CD4-positive, alpha-beta memory T cell (primary cell): ENCODE measurements at regions not wholly inside any gene's neighbourhood (a gene's known extent, or its start where the extent isn't known, plus 50 kb on each side); places are given as distances from the start of the nearest gene placed in this dataset.

Source experiments
- CTCF ChIA-PET: fragments of 350-600 bp; sonication (Branson Sonifier 250); formaldehyde crosslinking; loops from one replicate; lab custom pipeline; 2021; ENCODE audit warnings: inconsistent platforms; ENCODE audit not compliant: partially characterized antibody; lab: Charles Lee
- POLR2A ChIA-PET: fragments of 350-600 bp; sonication (Branson Sonifier 250); formaldehyde crosslinking; loops from one replicate; lab custom pipeline; 2021; ENCODE audit not compliant: partially characterized antibody; lab: Charles Lee
- DNase-seq, 5 donors: peaks; one replicate each; pipeline versions ENCODE4 v3.0.0 to v3.0.0-alpha.2; 2020 to 2022; ENCODE audit warnings: mixed read lengths in 1 of 5
- H3K27ac ChIP-seq: one replicate; pipeline ENCODE4 v1.7.0; 2013; ENCODE audit warnings: low read depth, low read length
- H3K27me3 ChIP-seq: 2 replicates; pipeline ENCODE4 v1.7.0; 2013; ENCODE audit warnings: mild to moderate bottlenecking, low read length, moderate library complexity; ENCODE audit not compliant: insufficient read depth
- H3K36me3 ChIP-seq: 2 replicates; pipeline ENCODE4 v1.7.0; 2013; ENCODE audit warnings: mild to moderate bottlenecking, low read length, moderate library complexity; ENCODE audit not compliant: insufficient read depth
- H3K4me1 ChIP-seq: 2 replicates; pipeline ENCODE4 v1.7.0; 2013; ENCODE audit warnings: mild to moderate bottlenecking, low read length, moderate library complexity; ENCODE audit not compliant: insufficient read depth
- H3K4me3 ChIP-seq, 2 donors: one replicate each; pipeline ENCODE4 v1.7.0; 2013; ENCODE audit warnings: low read length in 2 of 2, mild to moderate bottlenecking in 1 of 2
- H3K9me3 ChIP-seq, 2 donors: one replicate each; pipeline ENCODE4 v1.7.0; 2013; ENCODE audit warnings: low read length in 2 of 2, control low read depth in 1 of 2; ENCODE audit not compliant: control insufficient read depth in 1 of 2
- H3K27ac Mint-ChIP-seq, 7 donors: one replicate each; pipeline ENCODE4 v1.8.0; 2020 to 2021; ENCODE audit warnings: mixed read lengths in 7 of 7, mild to moderate bottlenecking in 6 of 7, inconsistent platforms in 3 of 7, moderate library complexity in 3 of 7
- H3K27me3 Mint-ChIP-seq, 2 donors: one replicate each; pipeline ENCODE4 v1.8.0; 2020 to 2021; ENCODE audit warnings: mixed read lengths in 2 of 2
- H3K36me3 Mint-ChIP-seq, 2 donors: one replicate each; pipeline ENCODE4 v1.8.0; 2020 to 2021; ENCODE audit warnings: mixed read lengths in 2 of 2, inconsistent platforms in 1 of 2, mild to moderate bottlenecking in 1 of 2
- H3K4me1 Mint-ChIP-seq, 4 donors: one replicate each; pipeline ENCODE4 v1.8.0; 2020 to 2021; ENCODE audit warnings: mixed read lengths in 4 of 4, mild to moderate bottlenecking in 1 of 4
- H3K4me3 Mint-ChIP-seq, 8 donors: one replicate each; pipeline ENCODE4 v1.8.0; 2020 to 2021; ENCODE audit warnings: mixed read lengths in 8 of 8, mild to moderate bottlenecking in 7 of 8, moderate library complexity in 6 of 8, inconsistent platforms in 3 of 8
- H3K9me3 Mint-ChIP-seq, 8 donors: one replicate each; pipeline ENCODE4 v1.8.0; 2020 to 2021; ENCODE audit warnings: mixed read lengths in 8 of 8, mild to moderate bottlenecking in 5 of 8, inconsistent platforms in 3 of 8, moderate library complexity in 1 of 8
- intact Hi-C: fragments of 100-400 bp; cut with micrococcal nuclease; formaldehyde crosslinking; loops from one replicate; pipeline ENCODE4 v1.15.1; 2023

DNA sequence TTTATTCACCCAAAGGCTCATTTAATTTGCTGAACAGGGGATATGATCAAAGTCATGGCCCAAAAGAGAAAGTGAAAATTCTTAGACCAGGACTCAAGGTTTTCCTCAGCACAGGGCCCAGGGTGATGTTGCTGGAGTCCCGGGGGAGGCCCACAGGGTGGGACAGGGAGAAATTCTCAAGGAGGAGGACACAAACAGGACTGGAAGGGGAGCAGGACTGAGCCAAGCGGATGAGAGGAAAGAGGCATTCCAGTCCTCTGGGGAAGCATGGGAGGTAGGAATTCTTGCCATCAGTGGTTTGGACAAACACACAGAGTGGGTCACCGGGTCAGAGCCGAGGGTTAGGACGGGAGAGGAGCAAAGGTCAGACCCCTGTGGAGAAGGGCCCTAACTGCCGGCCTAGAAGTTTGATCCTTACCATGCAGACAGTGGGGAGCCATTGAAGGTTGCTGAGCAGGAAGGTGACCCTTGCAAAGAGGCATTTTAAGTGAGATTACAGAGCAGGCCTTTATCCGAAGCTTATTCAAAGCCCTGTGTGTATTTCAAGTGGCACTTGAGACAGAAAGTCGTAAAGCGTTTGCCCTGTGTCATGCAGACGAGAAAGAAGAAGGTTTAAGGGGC, 68.4 kb upstream of the PTGR2 start:
- H3K27ac Mint-ChIP-seq, result peak overlapping the region; percentile 32 to 99 (median 96)
- no peaks in the 10 kb centered on the region for H3K9me3 ChIP-seq
- peak overlapping the region; percentile 36 to 98 (median 68) for H3K4me3 Mint-ChIP-seq
- H3K36me3 Mint-ChIP-seq, result peaks cover 3 to 24% of the 10 kb centered on the region in 2 donors
- DNase-seq, result no peak
- no peaks in the 10 kb centered on the region for H3K27me3 Mint-ChIP-seq
- ChIA-PET CTCF (interaction anchor here (0.6 to 6.7 kb wide), 2 partner anchors 15 to 23 kb away, joined by 3 to 75 read pairs; a partner anchor contains a TSS), POLR2A (interaction anchor here (7.2 to 8.5 kb wide), 3 partner anchors 9 to 41 kb away, joined by 136 to 465 read pairs (median 148); a partner anchor contains a TSS)
- H3K27ac ChIP-seq, result peak overlapping the region; percentile 84
- peaks cover 49 to 74% (median 60%) of the 10 kb centered on the region in 4 donors for H3K4me1 Mint-ChIP-seq
- no peaks in the 10 kb centered on the region for H3K9me3 Mint-ChIP-seq
- peaks cover 5% of the 10 kb centered on the region for H3K36me3 ChIP-seq
- H3K4me1 ChIP-seq, result peaks cover 51% of the 10 kb centered on the region
- no peaks in the 10 kb centered on the region for H3K27me3 ChIP-seq
- intact Hi-C loops, result no loop called here
- H3K4me3 ChIP-seq, result no peak overlapping the region

DNA sequence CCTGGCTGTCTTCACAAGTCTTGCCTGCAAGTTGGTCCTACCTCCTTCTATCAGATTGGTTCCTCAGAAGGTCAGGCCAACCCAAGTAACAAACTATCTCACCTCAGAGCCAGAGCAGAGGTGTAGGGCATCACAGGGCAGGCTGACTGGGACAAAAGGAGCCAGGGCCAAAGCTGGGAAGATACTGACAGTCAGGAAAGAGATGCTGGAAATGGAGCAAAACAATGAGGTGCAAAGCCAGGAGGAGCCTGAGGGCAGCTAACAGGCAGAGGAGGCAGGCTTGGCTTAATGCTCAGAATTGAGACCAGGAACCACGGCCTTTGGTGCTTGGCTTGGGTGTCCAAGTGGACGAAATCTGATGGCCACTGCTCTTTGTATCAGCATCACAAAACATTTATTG, 68.4 kb upstream of the PNMA1 start:
- peak overlapping the region; percentile 84 for H3K27ac ChIP-seq
- no peak for DNase-seq
- H3K27ac Mint-ChIP-seq, result peak overlapping the region; percentile 87 to 99 (median 96)
- POLR2A ChIA-PET, result interaction anchor here (8.5 kb wide), 1 partner anchor 27 kb away, joined by 465 read pairs; a partner anchor contains a TSS
- no peak overlapping the region for H3K4me3 ChIP-seq
- peaks cover 3 to 20% of the 10 kb centered on the region in 2 donors for H3K36me3 Mint-ChIP-seq
- peaks cover 48 to 74% (median 59%) of the 10 kb centered on the region in 4 donors for H3K4me1 Mint-ChIP-seq
- peaks cover 52% of the 10 kb centered on the region for H3K4me1 ChIP-seq
- H3K27me3 ChIP-seq, result no peaks in the 10 kb centered on the region
- H3K9me3 ChIP-seq, result no peaks in the 10 kb centered on the region
- H3K27me3 Mint-ChIP-seq, result no peaks in the 10 kb centered on the region
- H3K4me3 Mint-ChIP-seq, result peak overlapping the region in 3 of 8 donors; percentile 66 to 98 (median 97)
- peaks cover 5% of the 10 kb centered on the region for H3K36me3 ChIP-seq
- CTCF ChIA-PET, result no interaction called here
- intact Hi-C loops, result no loop called here
- H3K9me3 Mint-ChIP-seq, result no peaks in the 10 kb centered on the region

- no peak for DNase-seq
- Mint-ChIP-seq H3K36me3 (peaks cover 3 to 10% of the 10 kb centered on the region in 2 donors), H3K27me3 (no peaks in the 10 kb centered on the region), H3K4me1 (peaks cover 53 to 83% (median 68%) of the 10 kb centered on the region in 4 donors), H3K9me3 (no peaks in the 10 kb centered on the region), H3K27ac (peak overlapping the region in 2 of 7 donors; percentile 38 to 73), H3K4me3 (no peak overlapping the region)
- H3K27ac ChIP-seq, result no peak overlapping the region
- H3K36me3 ChIP-seq, result peaks cover 5% of the 10 kb centered on the region
- H3K27me3 ChIP-seq, result no peaks in the 10 kb centered on the region
- ChIA-PET POLR2A (interaction anchor here (0.8 to 1.7 kb wide), 3 partner anchors 9 to 23 kb away, joined by 3 to 7 read pairs (median 4); a partner anchor contains a TSS), CTCF (interaction anchor here (1.0 kb wide), 1 partner anchor 9 kb away, joined by 5 read pairs; no protein-coding TSS in a partner anchor)
- no peaks in the 10 kb centered on the region for H3K9me3 ChIP-seq
- H3K4me1 ChIP-seq, result peaks cover 67% of the 10 kb centered on the region
- no peak overlapping the region for H3K4me3 ChIP-seq
- intact Hi-C loops, result no loop called here
Observed at GRCh38 chr14:73780896-73781295, 66.7 kb upstream of the PNMA1 start.

- Mint-ChIP-seq H3K27me3 (no peaks in the 10 kb centered on the region), H3K9me3 (no peaks in the 10 kb centered on the region), H3K27ac (peak overlapping the region in 5 of 7 donors; percentile 51 to 73 (median 61)), H3K4me3 (no peak overlapping the region), H3K4me1 (peaks cover 50 to 83% (median 68%) of the 10 kb centered on the region in 4 donors), H3K36me3 (peaks cover 3 to 9% of the 10 kb centered on the region in 2 donors)
- Histone ChIP-seq H3K27me3 (no peaks in the 10 kb centered on the region), H3K9me3 (no peaks in the 10 kb centered on the region), H3K36me3 (peaks cover 5% of the 10 kb centered on the region), H3K4me1 (peaks cover 68% of the 10 kb centered on the region), H3K27ac (no peak overlapping the region), H3K4me3 (no peak overlapping the region)
- DNase-seq, result no peak
- POLR2A ChIA-PET, result interaction anchor here (0.8 to 1.7 kb wide), 3 partner anchors 8 to 22 kb away, joined by 3 to 7 read pairs (median 4); a partner anchor contains a TSS
- intact Hi-C loops, result no loop called here
- CTCF ChIA-PET, result interaction anchor here (1.0 kb wide), 2 partner anchors 8 to 20 kb away, joined by 3 to 5 read pairs; a partner anchor contains a TSS
Observed at GRCh38 chr14:73780391-73780790, 66.2 kb upstream of the PNMA1 start.

- intact Hi-C loops, result no loop called here
- Histone ChIP-seq H3K4me3 (no peak overlapping the region), H3K36me3 (peaks cover 5% of the 10 kb centered on the region), H3K27me3 (no peaks in the 10 kb centered on the region), H3K4me1 (peaks cover 68% of the 10 kb centered on the region), H3K9me3 (no peaks in the 10 kb centered on the region), H3K27ac (no peak overlapping the region)
- POLR2A ChIA-PET, result interaction anchor here (1.2 to 9.4 kb wide), 3 partner anchors 8 to 53 kb away, joined by 3 to 148 read pairs (median 3); no protein-coding TSS in a partner anchor
- Mint-ChIP-seq H3K9me3 (no peaks in the 10 kb centered on the region), H3K36me3 (peaks cover 3 to 9% of the 10 kb centered on the region in 2 donors), H3K4me1 (peaks cover 46 to 83% (median 67%) of the 10 kb centered on the region in 4 donors), H3K27me3 (no peaks in the 10 kb centered on the region), H3K4me3 (no peak overlapping the region), H3K27ac (peak overlapping the region in 4 of 7 donors; percentile 27 to 89 (median 66))
- CTCF ChIA-PET, result interaction anchor here (1.3 to 4.8 kb wide), 5 partner anchors 13 to 49 kb away, joined by 3 to 63 read pairs (median 8); no protein-coding TSS in a partner anchor
- DNase-seq, result no peak
Observed at GRCh38 chr14:73778736-73779135, 64.6 kb upstream of the PNMA1 start.

GRCh38 chr14:73777420-73777819, 63.2 kb upstream of the PNMA1 start:
- intact Hi-C loops, result loop anchor here (1.0 kb wide), 1 partner anchor 49 kb away; no protein-coding TSS in a partner anchor
- peaks cover 5% of the 10 kb centered on the region for H3K36me3 ChIP-seq
- no peaks in the 10 kb centered on the region for H3K27me3 ChIP-seq
- Mint-ChIP-seq H3K27me3 (no peaks in the 10 kb centered on the region), H3K4me1 (peaks cover 43 to 83% (median 62%) of the 10 kb centered on the region in 4 donors), H3K4me3 (peak overlapping the region in 3 of 8 donors; percentile 38 to 45 (median 43)), H3K27ac (peak overlapping the region; percentile 52 to 87 (median 81)), H3K9me3 (no peaks in the 10 kb centered on the region), H3K36me3 (peaks cover 3 to 8% of the 10 kb centered on the region in 2 donors)
- H3K9me3 ChIP-seq, result no peaks in the 10 kb centered on the region
- peaks cover 64% of the 10 kb centered on the region for H3K4me1 ChIP-seq
- H3K27ac ChIP-seq, result no peak overlapping the region
- ChIA-PET CTCF (interaction anchor here (0.8 to 4.8 kb wide), 12 partner anchors 9 to 261 kb away, joined by 3 to 63 read pairs (median 5); a partner anchor contains a TSS), POLR2A (interaction anchor here (0.8 to 9.4 kb wide), 6 partner anchors 9 to 52 kb away, joined by 3 to 164 read pairs (median 4); a partner anchor contains a TSS)
- no peak for DNase-seq
- no peak overlapping the region for H3K4me3 ChIP-seq

DNA sequence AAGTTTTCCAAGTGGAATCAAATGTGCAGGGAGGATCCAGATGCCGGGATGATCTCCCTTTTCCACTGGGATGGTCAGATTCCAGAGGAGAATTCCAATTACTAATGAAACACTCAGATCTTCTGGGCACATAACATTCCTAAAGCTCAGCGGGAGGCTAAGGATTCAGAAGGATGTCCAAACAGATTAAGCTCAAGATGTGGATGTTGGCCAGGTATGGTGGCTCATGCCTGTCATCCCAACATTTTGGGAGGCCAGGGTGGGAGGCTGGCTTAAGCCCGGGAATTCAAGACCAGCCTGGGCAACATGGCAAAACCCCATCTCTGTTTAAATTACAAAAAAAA, 62.0 kb upstream of the PNMA1 start:
- H3K4me3 ChIP-seq, result no peak overlapping the region
- peaks cover 5% of the 10 kb centered on the region for H3K36me3 ChIP-seq
- H3K4me1 ChIP-seq, result peaks cover 74% of the 10 kb centered on the region
- no peaks in the 10 kb centered on the region for H3K9me3 Mint-ChIP-seq
- H3K36me3 Mint-ChIP-seq, result peaks cover 3 to 6% of the 10 kb centered on the region in 2 donors
- H3K4me3 Mint-ChIP-seq, result peak overlapping the region in 2 of 8 donors; percentile 17 to 49
- intact Hi-C loops, result no loop called here
- H3K27me3 ChIP-seq, result no peaks in the 10 kb centered on the region
- no peaks in the 10 kb centered on the region for H3K27me3 Mint-ChIP-seq
- H3K27ac Mint-ChIP-seq, result peak overlapping the region in 6 of 7 donors; percentile 73 to 89 (median 84)
- DNase-seq, result no peak
- ChIA-PET CTCF (interaction anchor here (1.3 to 4.8 kb wide), 7 partner anchors 10 to 50 kb away, joined by 5 to 63 read pairs (median 8); a partner anchor contains a TSS), POLR2A (interaction anchor here (0.8 to 9.4 kb wide), 6 partner anchors 11 to 65 kb away, joined by 4 to 164 read pairs (median 7); a partner anchor contains a TSS)
- H3K4me1 Mint-ChIP-seq, result peaks cover 54 to 91% (median 72%) of the 10 kb centered on the region in 4 donors
- no peaks in the 10 kb centered on the region for H3K9me3 ChIP-seq
- H3K27ac ChIP-seq, result peak overlapping the region; percentile 27
